Right lobe of liver (tissue), 4 donors: ENCODE measurements at regions not wholly inside any gene's neighbourhood (a gene's known extent, or its start where the extent isn't known, plus 50 kb on each side); places are given as distances from the start of the nearest gene placed in this dataset.

Experiments
- POLR2A ChIP-seq: fragments of 450-650 bp; IDR thresholded peaks from one replicate; pipeline ENCODE4 v1.6.1; 2017; ENCODE audit warnings: antibody characterized with exemption, mild to moderate bottlenecking
- TF ChIP-seq, protein P1 (sequence below), 4 donors: fragments of 200-600 bp in 3 of 4; fragments of 450-650 bp in 1 of 4; IDR thresholded peaks; one replicate each; pipeline versions ENCODE4 v1.5.1 to v1.8.0; 2016 to 2022; ENCODE audit warnings: antibody characterized with exemption in 4 of 4, mild to moderate bottlenecking in 2 of 4
- donor health status: DM: no; HTN: no; CAD: no.
- donor health status: DM: no; HTN: no; CAD: no.
- donor health status: DM: no; HTN: yes; CAD: no.

DNA sequence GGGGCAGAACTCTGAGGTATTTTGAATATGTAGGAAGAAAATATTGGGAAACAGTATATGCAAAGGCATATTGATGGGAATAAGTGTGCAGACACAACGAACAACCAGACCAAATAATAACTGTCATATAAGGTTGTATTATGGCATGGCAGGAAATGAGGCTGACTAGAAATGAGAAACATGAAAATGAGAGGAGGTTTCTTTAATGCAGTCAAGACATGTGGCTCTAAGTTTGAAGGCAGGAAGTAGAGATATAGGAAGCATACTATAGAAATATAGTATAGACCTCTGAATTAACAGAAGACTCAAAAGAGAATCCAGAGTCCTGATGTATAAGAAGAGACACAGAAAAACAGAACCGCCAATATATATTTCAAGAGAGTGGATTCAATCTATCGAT, 459.7 kb upstream of the PTCHD4 start:
- TF ChIP-seq, protein P1, sequence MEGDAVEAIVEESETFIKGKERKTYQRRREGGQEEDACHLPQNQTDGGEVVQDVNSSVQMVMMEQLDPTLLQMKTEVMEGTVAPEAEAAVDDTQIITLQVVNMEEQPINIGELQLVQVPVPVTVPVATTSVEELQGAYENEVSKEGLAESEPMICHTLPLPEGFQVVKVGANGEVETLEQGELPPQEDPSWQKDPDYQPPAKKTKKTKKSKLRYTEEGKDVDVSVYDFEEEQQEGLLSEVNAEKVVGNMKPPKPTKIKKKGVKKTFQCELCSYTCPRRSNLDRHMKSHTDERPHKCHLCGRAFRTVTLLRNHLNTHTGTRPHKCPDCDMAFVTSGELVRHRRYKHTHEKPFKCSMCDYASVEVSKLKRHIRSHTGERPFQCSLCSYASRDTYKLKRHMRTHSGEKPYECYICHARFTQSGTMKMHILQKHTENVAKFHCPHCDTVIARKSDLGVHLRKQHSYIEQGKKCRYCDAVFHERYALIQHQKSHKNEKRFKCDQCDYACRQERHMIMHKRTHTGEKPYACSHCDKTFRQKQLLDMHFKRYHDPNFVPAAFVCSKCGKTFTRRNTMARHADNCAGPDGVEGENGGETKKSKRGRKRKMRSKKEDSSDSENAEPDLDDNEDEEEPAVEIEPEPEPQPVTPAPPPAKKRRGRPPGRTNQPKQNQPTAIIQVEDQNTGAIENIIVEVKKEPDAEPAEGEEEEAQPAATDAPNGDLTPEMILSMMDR (IDR thresholded peaks at IDR 0.05): no peak
- TF ChIP-seq POLR2A: no peak
